CD4-positive, alpha-beta T cell treated with Interleukin-4 for 4 hours (primary cell): ENCODE measurements at regions not wholly inside any gene's neighbourhood (a gene's known extent, or its start where the extent isn't known, plus 50 kb on each side); places are given as distances from the start of the nearest gene placed in this dataset.

ENCODE experiments used
- DNase-seq: peaks from one replicate; pipeline ENCODE4 v3.0.0-alpha.2; 2020

GRCh38 chr1:50358962-50359361 lies 64.3 kb downstream of the DMRTA2 start:
- DNase-seq: no peak

DNA sequence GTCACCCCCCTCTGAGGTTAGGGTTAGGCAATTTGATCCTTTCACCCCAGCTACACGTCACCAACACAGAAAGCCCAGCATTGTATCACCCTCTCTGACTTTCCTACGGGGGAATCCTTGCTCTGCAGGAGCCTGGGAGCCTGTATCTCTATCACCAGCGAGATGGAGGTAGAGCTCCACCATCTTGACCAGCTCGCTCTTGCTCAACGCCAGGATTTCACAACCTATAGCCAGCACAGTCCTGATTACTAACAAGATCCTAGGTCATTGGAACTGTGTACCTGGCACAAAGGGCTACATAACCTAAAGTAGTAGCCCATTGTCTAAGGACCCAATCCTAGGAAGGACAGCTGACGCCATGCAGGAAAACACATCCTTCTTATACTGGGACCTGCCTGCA lies 66.1 kb downstream of the DMRTA2 start:
- DNase-seq: no peak

- no peak for DNase-seq
Observed at GRCh38 chr1:50354813-50355212, 68.4 kb downstream of the DMRTA2 start.

- DNase-seq: no peak
Observed at GRCh38 chr1:50352428-50352827, 70.8 kb downstream of the DMRTA2 start.

- no peak for DNase-seq
Observed at GRCh38 chr1:50350868-50351267, 72.4 kb downstream of the DMRTA2 start.

DNA sequence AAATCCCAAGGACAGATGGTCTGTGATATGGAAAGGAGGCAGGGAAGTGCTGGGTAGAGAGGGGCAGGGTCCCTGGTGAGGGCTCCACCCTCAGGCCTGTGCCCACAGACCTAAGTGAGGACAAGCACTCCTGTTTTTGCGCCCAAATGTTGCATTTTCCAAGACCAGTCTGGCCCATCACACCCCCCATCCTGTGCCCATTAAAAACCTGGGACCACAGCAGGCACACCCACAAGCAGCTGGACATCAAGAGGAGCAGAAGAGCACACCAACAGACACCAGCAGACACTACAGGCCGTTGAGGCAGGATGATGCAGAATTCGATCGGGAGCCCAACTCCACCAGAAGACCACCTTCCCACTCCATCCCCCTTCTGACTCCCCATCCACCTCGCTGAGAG lies 72.8 kb downstream of the DMRTA2 start:
- DNase-seq: no peak

- DNase-seq: no peak
Observed at GRCh38 chr1:50349242-50349565, 74.0 kb downstream of the DMRTA2 start.

GRCh38 chr1:50348449-50349241 lies 74.6 kb downstream of the DMRTA2 start:
- DNase-seq: peak; percentile 67

DNA sequence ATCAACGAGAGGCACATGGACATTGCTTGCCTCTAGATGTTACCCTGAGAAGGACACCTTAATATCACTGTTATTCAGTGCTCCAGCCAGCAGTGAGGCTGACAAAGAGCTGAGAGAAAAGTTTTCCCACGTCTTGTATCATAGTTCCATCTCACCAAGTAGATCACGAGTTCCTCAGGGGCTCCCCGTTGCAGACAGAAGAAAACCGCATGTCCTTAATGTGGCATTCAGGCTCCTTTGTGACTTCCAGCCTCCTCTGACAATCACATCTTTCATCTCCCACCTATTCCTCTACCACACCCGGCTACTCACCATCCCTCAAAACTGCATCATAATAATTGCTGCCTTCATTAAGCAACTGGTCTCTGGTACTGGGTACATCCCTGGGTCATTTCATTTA lies 75.3 kb downstream of the DMRTA2 start:
- DNase-seq: no peak

DNA sequence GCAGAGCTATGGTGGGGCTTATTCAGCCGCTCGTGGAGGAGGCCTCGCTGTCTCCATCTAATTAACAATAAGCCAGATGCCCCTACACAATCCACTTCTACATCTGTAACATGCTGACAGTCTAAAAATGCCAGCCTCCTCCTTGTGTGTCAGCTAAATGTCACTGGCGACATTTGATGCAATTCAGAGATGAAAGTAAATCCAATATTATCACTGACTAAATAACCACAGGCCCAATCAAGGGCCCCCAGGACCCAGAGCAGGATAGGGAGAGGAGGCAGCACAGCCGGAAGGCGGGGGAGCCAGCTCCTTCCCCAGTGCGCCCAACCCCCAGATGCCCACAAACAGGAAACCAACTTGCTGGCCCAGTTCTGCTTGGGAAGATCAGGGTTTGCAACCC lies 76.6 kb downstream of the DMRTA2 start:
- DNase-seq: no peak

GRCh38 chr1:50343323-50343722 lies 79.9 kb downstream of the DMRTA2 start:
- no peak for DNase-seq

DNA sequence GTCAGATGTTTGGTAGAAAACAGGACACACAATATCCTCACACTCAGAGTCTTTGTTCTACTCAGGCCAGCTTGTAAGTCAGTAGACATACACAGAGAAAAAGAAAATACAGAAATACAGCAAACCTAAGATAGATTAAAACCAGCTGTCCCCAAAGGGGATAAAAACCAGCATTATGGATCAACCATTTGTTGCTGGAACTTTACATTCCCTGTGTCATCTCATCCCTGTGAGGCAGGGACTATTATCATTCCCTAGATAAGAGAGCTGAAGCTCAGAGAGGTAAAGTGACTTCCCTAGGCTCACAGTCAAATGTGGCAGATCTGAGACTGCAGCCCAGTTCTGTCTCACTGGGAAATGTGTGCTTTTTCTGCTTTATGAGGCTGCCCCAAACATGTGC lies 80.7 kb downstream of the DMRTA2 start:
- no peak for DNase-seq

- no peak for DNase-seq
Observed at GRCh38 chr1:50335036-50335435, 88.2 kb downstream of the DMRTA2 start.

DNA sequence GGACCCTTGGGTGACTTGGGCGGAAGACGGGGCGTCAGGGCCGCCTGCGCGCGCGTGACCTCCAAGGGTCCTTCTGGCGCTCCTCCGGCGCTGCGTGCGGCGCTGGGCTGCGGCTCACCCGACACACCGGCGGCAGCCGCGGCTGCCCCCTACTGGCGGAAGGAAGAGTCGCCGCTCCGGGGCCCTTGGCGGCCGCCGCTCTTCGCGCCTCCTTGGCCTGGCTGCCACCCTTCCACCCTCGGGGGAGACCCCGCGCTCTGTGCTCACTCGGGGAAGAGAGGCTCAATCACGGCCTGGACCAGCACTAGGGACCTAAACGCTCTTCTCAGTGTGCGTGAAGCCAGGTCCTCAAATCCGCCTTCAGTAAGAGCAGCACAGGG lies 89.7 kb downstream of the DMRTA2 start:
- DNase-seq: peak; percentile 17

DNA sequence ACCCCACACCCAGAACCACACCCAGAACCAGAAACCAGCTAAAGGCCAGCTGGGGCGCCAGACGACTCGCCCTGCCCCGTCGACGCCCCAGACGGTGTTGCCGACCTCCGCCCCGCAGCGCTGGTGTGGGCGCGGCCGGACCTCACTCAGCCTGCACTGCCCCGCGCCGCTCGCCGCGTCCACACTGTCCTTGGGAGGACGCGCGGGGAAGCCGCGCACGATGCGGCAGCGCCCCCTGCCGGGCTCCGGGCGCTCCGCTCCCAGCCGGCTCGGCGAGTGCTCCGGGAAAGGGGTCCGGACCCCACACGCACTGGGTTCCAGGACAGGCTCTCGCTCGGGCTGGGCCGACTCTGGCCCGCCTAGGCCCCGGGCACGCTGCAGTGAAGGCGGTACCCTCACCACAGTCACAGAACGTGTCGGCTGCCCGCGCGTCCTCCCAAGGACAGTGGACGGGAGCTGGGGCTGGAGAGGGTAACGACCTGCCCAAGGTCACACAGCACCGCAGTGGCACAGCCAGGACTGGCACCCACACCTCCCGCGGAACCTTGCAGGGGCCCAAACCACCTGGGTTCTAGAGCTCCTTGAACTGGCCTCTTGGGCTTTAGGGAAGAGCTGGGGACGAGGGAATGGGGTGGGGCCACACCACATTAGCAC lies 90.2 kb downstream of the DMRTA2 start:
- peak; percentile 21 for DNase-seq

DNA sequence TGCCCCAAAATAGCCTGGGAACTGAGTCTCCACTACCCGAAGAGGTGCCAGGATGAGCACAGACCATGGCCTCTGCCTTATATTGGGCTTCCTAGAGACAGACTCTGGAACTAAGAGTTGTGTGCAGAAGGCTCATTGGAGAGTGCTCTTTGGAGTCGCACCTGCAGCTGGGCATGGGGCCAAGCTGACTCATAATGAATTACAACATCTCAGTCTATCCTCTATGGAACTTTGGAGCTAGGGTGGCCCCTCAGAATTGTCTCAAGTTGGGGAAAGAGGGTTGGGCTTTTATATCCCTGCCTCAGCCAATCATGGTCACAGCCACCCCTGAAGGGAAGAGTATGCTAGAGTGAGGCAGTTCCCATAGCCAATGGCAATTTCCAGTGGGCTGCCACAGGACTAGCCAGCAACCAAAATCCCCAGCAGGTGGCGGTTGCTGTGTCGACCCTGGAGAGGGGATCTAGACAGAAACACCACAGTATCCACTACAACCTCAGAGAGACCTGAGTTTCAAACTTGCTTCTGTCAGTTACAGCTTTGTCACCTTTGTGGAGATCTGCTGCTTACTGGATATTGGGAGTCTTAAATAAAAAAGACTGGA lies 93.8 kb downstream of the DMRTA2 start:
- DNase-seq: no peak

- no peak for DNase-seq
Observed at GRCh38 chr1:50328552-50328951, 94.7 kb downstream of the DMRTA2 start.

- DNase-seq: no peak
Observed at GRCh38 chr1:50326026-50326425, 97.2 kb downstream of the DMRTA2 start.

DNA sequence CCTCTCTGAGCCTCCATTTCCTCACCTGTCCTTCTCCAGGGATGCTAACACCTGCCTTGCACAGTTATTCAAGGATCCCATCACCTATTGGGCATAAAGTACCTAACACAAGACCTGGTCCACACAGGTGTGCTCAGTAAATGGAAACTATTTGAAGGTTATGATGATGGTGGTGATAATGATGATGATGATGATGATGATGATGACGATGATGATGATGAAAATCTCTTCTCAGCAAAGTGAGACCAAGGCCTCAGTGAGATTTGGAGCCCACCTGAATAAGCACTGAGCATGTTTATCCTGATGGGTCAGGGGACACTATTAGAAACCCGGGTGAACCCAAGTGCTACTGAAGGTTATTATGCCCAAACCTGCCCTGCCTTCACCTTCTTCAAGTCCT lies 100.7 kb downstream of the DMRTA2 start:
- DNase-seq: no peak

GRCh38 chr1:50318428-50318827 lies 104.8 kb downstream of the DMRTA2 start:
- no peak for DNase-seq

DNA sequence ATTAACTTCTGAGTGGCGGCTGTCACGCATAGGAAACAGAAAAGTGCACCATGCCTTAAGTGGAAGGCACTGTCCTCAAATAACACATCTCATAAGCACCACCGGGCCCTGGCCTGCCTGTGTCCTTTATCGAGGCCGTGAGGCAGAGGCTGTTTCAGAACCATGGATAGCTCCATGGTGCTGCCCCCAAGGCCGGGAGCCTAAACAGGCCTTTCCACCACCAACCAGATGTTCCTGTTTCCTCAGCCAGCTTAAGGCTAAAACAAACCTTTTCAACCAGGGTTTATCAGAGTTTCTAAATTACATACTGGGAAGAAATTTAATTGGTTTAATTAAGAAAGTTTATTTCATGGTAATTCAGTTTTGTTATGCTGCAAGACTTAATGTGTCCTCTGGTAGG lies 114.4 kb downstream of the DMRTA2 start:
- no peak for DNase-seq

- no peak for DNase-seq
Observed at GRCh38 chr1:50305808-50306207, 117.4 kb downstream of the DMRTA2 start.

DNA sequence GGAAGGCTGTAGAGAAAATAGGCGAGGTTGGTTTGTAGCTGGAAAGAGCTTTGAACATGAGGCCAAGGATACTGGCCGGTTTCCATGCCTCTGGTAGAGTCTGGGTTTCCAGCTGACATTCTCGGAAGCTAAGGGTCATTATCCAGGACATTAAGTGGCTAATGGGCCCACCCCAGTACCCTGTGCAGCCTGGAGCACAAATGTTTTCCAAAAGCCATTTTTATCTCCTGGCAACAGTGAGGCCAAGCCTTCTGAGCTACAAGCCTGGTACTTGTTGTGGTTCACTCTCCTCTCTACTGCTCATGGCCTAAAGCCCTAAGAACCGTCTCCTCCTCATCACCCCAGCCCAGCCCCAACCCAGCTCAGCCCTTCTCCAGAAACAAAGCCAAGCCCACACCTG lies 122.9 kb downstream of the DMRTA2 start:
- no peak for DNase-seq

DNA sequence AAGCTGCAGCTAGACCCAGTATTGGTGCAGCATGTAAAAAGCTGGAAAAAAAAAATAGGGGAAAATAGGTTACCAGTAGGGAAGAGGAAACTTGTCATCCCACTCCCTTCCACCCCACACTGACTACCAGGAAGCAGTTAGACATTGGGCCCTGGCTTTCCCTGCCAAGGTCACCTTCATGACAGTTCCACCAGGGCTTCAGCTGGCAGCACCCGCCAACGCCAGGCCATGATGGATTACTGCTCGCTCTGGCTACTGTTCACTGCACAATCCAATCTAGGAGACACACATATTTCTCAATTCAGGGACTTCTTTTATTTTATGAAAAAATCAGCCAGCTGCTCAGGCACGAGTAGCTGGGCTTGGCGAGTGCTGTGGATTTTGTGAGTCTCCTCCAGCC lies 127.7 kb downstream of the DMRTA2 start:
- no peak for DNase-seq

GRCh38 chr1:50292276-50292675 lies 131.0 kb downstream of the DMRTA2 start:
- no peak for DNase-seq
